Adrenal gland (tissue), 9 donors: ENCODE measurements at regions not wholly inside any gene's neighbourhood (a gene's known extent, or its start where the extent isn't known, plus 50 kb on each side); places are given as distances from the start of the nearest gene placed in this dataset.

Experiments used
- DNase-seq, 7 donors: peaks; one replicate each; pipeline ENCODE4 v3.0.0-alpha.2; 2019 to 2020
- H3K27ac ChIP-seq, 5 donors: fragments of 200-600 bp; sonication (generic) in 4 of 5; 1 replicate in 3 of 5; 2 replicates in 2 of 5; pipeline versions ENCODE4 v1.5.1 to v1.8.0; 2016 to 2020; ENCODE audit warnings: mild to moderate bottlenecking in 1 of 5
- H3K27me3 ChIP-seq: fragments of 200-600 bp; 2 replicates; pipeline ENCODE4 v1.8.0; 2021
- H3K36me3 ChIP-seq, 2 donors: fragments of 200-600 bp; replicated peaks in 1 of 2; 1 replicate in 1 of 2; 2 replicates in 1 of 2; pipeline versions ENCODE4 v1.5.1 to v1.8.0; 2018 to 2022
- H3K4me1 ChIP-seq, 2 donors: fragments of 200-600 bp; replicated peaks in 1 of 2; 1 replicate in 1 of 2; 2 replicates in 1 of 2; pipeline versions ENCODE4 v1.5.1 to v1.8.0; 2018 to 2021
- H3K4me3 ChIP-seq, 4 donors: fragments of 200-600 bp; sonication (generic) in 3 of 4; one replicate each; pipeline ENCODE4 v1.5.1; 2016 to 2018
- H3K9me3 ChIP-seq, 3 donors: fragments of 200-600 bp; sonication (generic) in 1 of 3; replicated peaks in 1 of 3; 1 replicate in 2 of 3; 2 replicates in 1 of 3; pipeline versions ENCODE4 v1.5.1 to v1.8.0; 2016 to 2021
- POLR2A ChIP-seq, 2 donors: fragments of 450-650 bp; IDR thresholded peaks; one replicate each; pipeline ENCODE4 v1.6.1; 2017; ENCODE audit warnings: antibody characterized with exemption in 2 of 2, mild to moderate bottlenecking in 2 of 2, moderate library complexity in 1 of 2
- WGBS, 4 donors: extraction: QIAGEN DNeasy Blood & Tissue Kit in 2 of 4; methylation state at CpG; one replicate each; pipeline versions ENCODE4 v1.1.5 to v1.1.7; 2013 to 2017; 5-methylcytosine and 5-hydroxymethylcytosine counted together
- intact Hi-C, 2 donors: fragments of 100-400 bp; cut with DNase I; formaldehyde crosslinking; loops; one replicate each; pipeline versions ENCODE4 v1.14.1 to v1.15.0; 2022 to 2023
- TF ChIP-seq, protein P1 (sequence below), 6 experiments: fragments of 450-650 bp in 4 of 6; fragments of 200-600 bp in 2 of 6; sonication (generic) in 1 of 6; IDR thresholded peaks; 1 replicate in 5 of 6; 2 replicates in 1 of 6; pipeline versions ENCODE4 v1.5.1 to v1.8.0; 2016 to 2021; ENCODE audit warnings: antibody characterized with exemption in 6 of 6, mild to moderate bottlenecking in 2 of 6, moderate library complexity in 1 of 6
- donor health status: healthy with polysubstance abuse.
- donor health status: Bipolar disorder and iron deficiency.
- donor health status: DM: yes; HTN: yes; CAD: no.
- donor health status: DM: no; HTN: no; CAD: no.
- donor health status: DM: no; HTN: no; CAD: no.

DNA sequence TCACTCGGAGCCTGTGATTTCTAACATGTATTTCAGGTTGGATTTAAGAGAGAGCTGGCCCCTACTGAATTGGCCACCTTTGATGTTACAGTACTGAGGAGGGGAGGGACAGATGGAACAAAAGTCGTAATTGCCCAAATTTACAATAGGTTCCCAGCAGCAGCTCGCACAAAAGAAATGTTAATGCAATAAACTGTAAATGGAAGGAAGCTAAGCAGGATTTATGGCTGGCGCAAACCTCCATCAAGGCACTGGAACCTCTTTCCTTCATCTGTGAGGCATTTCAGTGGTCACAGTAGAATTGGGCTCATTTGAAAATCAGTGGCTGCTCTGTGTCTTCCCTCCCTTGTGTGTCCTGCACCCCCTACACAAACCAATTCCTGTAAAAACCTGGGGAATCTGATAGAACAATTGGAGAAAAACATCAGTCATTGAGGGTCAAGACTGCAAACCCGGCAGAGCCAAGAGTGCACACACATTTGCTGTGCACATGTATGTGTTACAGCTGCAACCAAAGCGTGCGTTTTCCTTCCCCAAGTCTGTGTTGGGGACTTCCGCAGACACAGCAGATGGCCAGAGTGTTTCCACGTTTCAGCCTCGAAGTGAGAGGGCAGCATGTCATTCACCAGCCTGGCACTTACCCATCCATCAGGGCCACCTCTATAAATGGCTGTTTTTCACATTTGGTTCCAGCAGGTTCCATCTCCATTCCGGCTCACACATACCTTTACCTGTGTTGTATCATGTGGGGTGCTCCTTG, 192.8 kb downstream of the TM9SF2 start:
- DNase-seq, result no peak
- intact Hi-C loops, result no loop called here
- no peaks in the 10 kb centered on the region for H3K9me3 ChIP-seq
- WGBS, 4 donors, result 71 to 78% (median 76%) methylated on average over 8 to 11 of the region's 11 CpGs
- no peaks in the 10 kb centered on the region for H3K4me1 ChIP-seq
- H3K36me3 ChIP-seq, result no peaks in the 10 kb centered on the region
- no peak overlapping the region for H3K4me3 ChIP-seq
- H3K27ac ChIP-seq, result no peak overlapping the region
- no peaks in the 10 kb centered on the region for H3K27me3 ChIP-seq
- TF ChIP-seq POLR2A (IDR thresholded peaks at IDR 0.05), result no peak
- TF ChIP-seq, protein P1, sequence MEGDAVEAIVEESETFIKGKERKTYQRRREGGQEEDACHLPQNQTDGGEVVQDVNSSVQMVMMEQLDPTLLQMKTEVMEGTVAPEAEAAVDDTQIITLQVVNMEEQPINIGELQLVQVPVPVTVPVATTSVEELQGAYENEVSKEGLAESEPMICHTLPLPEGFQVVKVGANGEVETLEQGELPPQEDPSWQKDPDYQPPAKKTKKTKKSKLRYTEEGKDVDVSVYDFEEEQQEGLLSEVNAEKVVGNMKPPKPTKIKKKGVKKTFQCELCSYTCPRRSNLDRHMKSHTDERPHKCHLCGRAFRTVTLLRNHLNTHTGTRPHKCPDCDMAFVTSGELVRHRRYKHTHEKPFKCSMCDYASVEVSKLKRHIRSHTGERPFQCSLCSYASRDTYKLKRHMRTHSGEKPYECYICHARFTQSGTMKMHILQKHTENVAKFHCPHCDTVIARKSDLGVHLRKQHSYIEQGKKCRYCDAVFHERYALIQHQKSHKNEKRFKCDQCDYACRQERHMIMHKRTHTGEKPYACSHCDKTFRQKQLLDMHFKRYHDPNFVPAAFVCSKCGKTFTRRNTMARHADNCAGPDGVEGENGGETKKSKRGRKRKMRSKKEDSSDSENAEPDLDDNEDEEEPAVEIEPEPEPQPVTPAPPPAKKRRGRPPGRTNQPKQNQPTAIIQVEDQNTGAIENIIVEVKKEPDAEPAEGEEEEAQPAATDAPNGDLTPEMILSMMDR (IDR thresholded peaks at IDR 0.05), result no peak

DNA sequence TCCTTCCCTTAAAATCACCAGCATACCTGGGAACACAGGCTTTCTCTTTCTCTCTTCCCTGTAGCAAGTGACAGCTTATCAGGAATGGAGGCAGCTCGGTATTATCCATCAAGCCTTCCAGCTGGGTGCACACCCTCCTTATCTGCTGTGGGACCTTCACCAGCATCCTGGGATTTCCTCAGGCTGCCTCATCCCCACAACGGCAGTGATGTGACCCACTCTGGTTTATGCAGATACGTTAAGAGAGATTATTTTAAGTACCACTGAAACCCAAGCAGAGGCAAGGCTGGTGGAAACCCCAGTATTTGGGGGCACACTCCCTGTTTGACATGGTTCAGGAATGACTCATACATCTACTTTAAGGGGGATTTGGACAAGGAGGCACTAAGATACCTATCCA, 192.1 kb downstream of the TM9SF2 start:
- no peaks in the 10 kb centered on the region for H3K4me1 ChIP-seq
- TF ChIP-seq, protein P1 (IDR thresholded peaks at IDR 0.05), result no peak
- TF ChIP-seq POLR2A (IDR thresholded peaks at IDR 0.05), result no peak
- H3K27ac ChIP-seq, result no peak overlapping the region
- 71 to 100% (median 76%) methylated on average over 1 to 3 of the region's 3 CpGs for WGBS, 4 donors
- no peaks in the 10 kb centered on the region for H3K9me3 ChIP-seq
- no peaks in the 10 kb centered on the region for H3K36me3 ChIP-seq
- intact Hi-C loops, result no loop called here
- no peak overlapping the region for H3K4me3 ChIP-seq
- no peak for DNase-seq
- no peaks in the 10 kb centered on the region for H3K27me3 ChIP-seq

DNA sequence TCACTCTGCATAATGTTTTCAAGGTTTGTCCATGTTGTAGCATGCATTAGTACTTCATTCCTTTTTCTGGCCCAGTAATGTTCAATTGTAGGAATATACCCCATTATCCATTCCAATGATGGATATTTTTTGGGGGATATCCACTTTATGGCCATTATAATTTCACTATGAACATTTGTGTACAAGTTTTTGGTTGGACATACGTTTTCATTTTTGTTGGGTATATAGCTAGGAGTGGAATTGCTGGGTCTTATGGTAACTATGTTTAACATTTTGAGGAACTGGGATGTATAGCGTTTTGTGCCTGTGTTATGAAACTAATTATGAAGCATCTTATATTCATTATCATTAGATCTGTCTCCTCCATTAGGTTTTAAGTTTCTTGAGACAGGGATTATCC, 191.6 kb downstream of the TM9SF2 start:
- no peaks in the 10 kb centered on the region for H3K4me1 ChIP-seq
- no peak overlapping the region for H3K4me3 ChIP-seq
- 84 to 98% (median 91%) methylated on average over 2 of the region's 2 CpGs for WGBS, 4 donors
- H3K36me3 ChIP-seq, result no peaks in the 10 kb centered on the region
- TF ChIP-seq POLR2A (IDR thresholded peaks at IDR 0.05), result no peak
- TF ChIP-seq, protein P1 (IDR thresholded peaks at IDR 0.05), result no peak
- intact Hi-C loops, result no loop called here
- H3K27me3 ChIP-seq, result no peaks in the 10 kb centered on the region
- H3K27ac ChIP-seq, result no peak overlapping the region
- H3K9me3 ChIP-seq, result no peaks in the 10 kb centered on the region
- DNase-seq, result no peak

DNA sequence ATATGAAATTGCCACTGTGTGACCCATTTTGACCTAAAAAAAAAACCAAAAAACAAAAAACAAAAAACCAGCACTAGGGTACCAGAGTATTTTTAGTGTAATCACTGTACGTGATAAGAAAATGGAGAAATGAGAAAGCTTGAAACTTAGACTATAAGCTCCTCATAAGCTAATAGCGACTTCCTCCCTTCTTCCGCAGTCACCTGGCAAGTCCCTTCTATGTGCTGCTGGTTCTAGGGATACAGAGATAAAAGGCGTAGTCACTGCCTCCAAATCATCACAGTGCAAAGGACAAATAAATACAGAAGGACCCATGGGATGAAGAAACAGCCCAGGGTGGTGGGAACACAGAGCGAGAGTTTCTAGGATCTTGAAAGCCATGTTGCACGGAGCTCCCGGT, 190.3 kb downstream of the TM9SF2 start:
- TF ChIP-seq, protein P1 (IDR thresholded peaks at IDR 0.05), result no peak
- no peak for TF ChIP-seq POLR2A (IDR thresholded peaks at IDR 0.05)
- Histone ChIP-seq H3K4me3 (no peak overlapping the region), H3K27ac (no peak overlapping the region), H3K36me3 (no peaks in the 10 kb centered on the region), H3K4me1 (peaks cover 0 to 4% of the 10 kb centered on the region in 2 donors), H3K9me3 (no peaks in the 10 kb centered on the region), H3K27me3 (no peaks in the 10 kb centered on the region)
- intact Hi-C loops, result no loop called here
- no peak for DNase-seq
- 80 to 85% (median 82%) methylated on average over 5 to 7 of the region's 7 CpGs for WGBS, 4 donors
